K562 (cell line): ENCODE measurements at regions not wholly inside any gene's neighbourhood (a gene's known extent, or its start where the extent isn't known, plus 50 kb on each side); places are given as distances from the start of the nearest gene placed in this dataset.

Experiments used
- FOXK2 ChIP-seq, 2 experiments: fragments of 450-650 bp; IDR thresholded peaks in 1 of 2; conservative IDR thresholded peaks in 1 of 2; 2 replicates each; pipeline ENCODE4 v1.6.1; 2016; ENCODE audit warnings: low read depth in 2 of 2, mild to moderate bottlenecking in 1 of 2
- FOXM1 ChIP-seq, 2 experiments: fragments of 450-650 bp in 1 of 2; sonication (generic) in 1 of 2; formaldehyde crosslinking in 1 of 2; IDR thresholded peaks; 2 replicates each; pipeline versions ENCODE4 v1.6.1 to v1.9.0; 2017 to 2022; ENCODE audit warnings: low read depth in 2 of 2, mild to moderate bottlenecking in 2 of 2, missing genetic modification reagents in 1 of 2, moderate library complexity in 1 of 2
- HDGF ChIP-seq: fragments of 450-650 bp; IDR thresholded peaks from 2 replicates; pipeline ENCODE4 v1.6.1; 2016
- HMGN3 ChIP-seq: IDR thresholded peaks from 2 replicates; pipeline ENCODE4 v1.6.1; 2011; ENCODE audit warnings: borderline replicate concordance, low read depth, mild to moderate bottlenecking, mixed read lengths, low read length; ENCODE audit not compliant: insufficient read length; ENCODE audit errors: extremely low read depth
- NONO ChIP-seq, 2 experiments: fragments of 200-400 bp in 1 of 2; fragments of 450-650 bp in 1 of 2; formaldehyde crosslinking in 1 of 2; IDR thresholded peaks; 2 replicates each; pipeline ENCODE4 v1.6.1; 2017; ENCODE audit warnings: low read depth in 2 of 2, mild to moderate bottlenecking in 2 of 2, moderate library complexity in 2 of 2, low read length in 1 of 2
- POLR2AphosphoS5 ChIP-seq: IDR thresholded peaks from 2 replicates; pipeline ENCODE4 v1.6.1; 2011; ENCODE audit warnings: mild to moderate bottlenecking, low read depth, low read length, moderate library complexity; ENCODE audit not compliant: control insufficient read depth, insufficient read depth
- TF ChIP-seq, protein P1 (sequence below): fragments of 250-450 bp; sonication (Bioruptor Pico); IDR thresholded peaks from 2 replicates; pipeline ENCODE4 v1.4.0; 2020
- TF ChIP-seq, protein P2 (sequence below), 2 experiments: IDR thresholded peaks; 2 replicates each; pipeline ENCODE4 v1.6.1; 2011; ENCODE audit warnings: borderline replicate concordance in 1 of 2, control low read depth in 1 of 2, low read depth in 1 of 2, low read length in 1 of 2, mild to moderate bottlenecking in 1 of 2, mixed read lengths in 1 of 2, moderate library complexity in 1 of 2; ENCODE audit not compliant: insufficient read depth in 1 of 2, insufficient read length in 1 of 2, poor library complexity in 1 of 2, severe bottlenecking in 1 of 2; ENCODE audit errors: extremely low read depth in 1 of 2
- TF ChIP-seq, protein P3 (sequence below), 3 experiments: IDR thresholded peaks in 2 of 3; conservative IDR thresholded peaks in 1 of 3; 2 replicates each; pipeline ENCODE4 v1.5.1; 2011 to 2012; ENCODE audit warnings: low read length in 3 of 3, mild to moderate bottlenecking in 3 of 3, control low read depth in 2 of 3, improper control_type of control experiment in 1 of 3, inconsistent platforms in 1 of 3, low read depth in 1 of 3, mixed read lengths in 1 of 3, moderate library complexity in 1 of 3; ENCODE audit not compliant: insufficient read depth in 2 of 3

DNA sequence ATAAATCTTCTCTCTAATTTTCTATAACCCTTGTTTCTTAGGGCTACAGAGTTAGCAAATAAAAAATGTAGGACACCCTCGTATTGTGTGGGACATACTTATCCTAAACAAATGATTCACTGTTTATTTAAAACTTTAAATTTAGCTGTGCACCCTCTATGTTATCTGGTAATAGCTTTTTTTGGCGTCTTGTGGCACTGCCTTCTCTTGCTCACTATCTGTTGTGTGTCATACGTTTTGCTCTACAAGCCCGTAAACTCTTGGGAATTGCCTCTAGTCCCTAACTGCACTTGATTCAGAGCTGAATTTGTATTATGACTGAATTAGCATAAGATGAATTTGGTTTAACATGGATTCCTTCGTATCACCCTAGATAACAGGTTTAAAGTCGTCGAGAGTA lies 144.3 kb upstream of the MYOCD start:
- TF ChIP-seq FOXK2 (conservative IDR thresholded peaks at IDR 0.05 in 1 of 2, IDR thresholded peaks at IDR 0.05 in 1 of 2; ENCODE audit: low read depth in 2 of 2) (no peak), NONO (IDR thresholded peaks at IDR 0.05; ENCODE audit: low read depth in 2 of 2, low read length in 1 of 2) (no peak), HMGN3 (no peak), FOXM1 (IDR thresholded peaks at IDR 0.05; ENCODE audit: low read depth) (no peak), FOXM1 (CRISPR knock-in tag; IDR thresholded peaks at IDR 0.05; ENCODE audit: low read depth) (no peak), POLR2AphosphoS5 (no peak), HDGF (no peak)
- TF ChIP-seq, protein P1, sequence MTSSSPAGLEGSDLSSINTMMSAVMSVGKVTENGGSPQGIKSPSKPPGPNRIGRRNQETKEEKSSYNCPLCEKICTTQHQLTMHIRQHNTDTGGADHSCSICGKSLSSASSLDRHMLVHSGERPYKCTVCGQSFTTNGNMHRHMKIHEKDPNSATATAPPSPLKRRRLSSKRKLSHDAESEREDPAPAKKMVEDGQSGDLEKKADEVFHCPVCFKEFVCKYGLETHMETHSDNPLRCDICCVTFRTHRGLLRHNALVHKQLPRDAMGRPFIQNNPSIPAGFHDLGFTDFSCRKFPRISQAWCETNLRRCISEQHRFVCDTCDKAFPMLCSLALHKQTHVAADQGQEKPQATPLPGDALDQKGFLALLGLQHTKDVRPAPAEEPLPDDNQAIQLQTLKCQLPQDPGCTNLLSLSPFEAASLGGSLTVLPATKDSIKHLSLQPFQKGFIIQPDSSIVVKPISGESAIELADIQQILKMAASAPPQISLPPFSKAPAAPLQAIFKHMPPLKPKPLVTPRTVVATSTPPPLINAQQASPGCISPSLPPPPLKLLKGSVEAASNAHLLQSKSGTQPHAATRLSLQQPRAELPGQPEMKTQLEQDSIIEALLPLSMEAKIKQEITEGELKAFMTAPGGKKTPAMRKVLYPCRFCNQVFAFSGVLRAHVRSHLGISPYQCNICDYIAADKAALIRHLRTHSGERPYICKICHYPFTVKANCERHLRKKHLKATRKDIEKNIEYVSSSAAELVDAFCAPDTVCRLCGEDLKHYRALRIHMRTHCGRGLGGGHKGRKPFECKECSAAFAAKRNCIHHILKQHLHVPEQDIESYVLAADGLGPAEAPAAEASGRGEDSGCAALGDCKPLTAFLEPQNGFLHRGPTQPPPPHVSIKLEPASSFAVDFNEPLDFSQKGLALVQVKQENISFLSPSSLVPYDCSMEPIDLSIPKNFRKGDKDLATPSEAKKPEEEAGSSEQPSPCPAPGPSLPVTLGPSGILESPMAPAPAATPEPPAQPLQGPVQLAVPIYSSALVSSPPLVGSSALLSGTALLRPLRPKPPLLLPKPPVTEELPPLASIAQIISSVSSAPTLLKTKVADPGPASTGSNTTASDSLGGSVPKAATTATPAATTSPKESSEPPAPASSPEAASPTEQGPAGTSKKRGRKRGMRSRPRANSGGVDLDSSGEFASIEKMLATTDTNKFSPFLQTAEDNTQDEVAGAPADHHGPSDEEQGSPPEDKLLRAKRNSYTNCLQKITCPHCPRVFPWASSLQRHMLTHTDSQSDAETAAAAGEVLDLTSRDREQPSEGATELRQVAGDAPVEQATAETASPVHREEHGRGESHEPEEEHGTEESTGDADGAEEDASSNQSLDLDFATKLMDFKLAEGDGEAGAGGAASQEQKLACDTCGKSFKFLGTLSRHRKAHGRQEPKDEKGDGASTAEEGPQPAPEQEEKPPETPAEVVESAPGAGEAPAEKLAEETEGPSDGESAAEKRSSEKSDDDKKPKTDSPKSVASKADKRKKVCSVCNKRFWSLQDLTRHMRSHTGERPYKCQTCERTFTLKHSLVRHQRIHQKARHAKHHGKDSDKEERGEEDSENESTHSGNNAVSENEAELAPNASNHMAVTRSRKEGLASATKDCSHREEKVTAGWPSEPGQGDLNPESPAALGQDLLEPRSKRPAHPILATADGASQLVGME (CRISPR knock-in tag), result no peak
- TF ChIP-seq, protein P2, sequence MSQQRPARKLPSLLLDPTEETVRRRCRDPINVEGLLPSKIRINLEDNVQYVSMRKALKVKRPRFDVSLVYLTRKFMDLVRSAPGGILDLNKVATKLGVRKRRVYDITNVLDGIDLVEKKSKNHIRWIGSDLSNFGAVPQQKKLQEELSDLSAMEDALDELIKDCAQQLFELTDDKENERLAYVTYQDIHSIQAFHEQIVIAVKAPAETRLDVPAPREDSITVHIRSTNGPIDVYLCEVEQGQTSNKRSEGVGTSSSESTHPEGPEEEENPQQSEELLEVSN (IDR thresholded peaks at IDR 0.05; ENCODE audit: borderline replicate concordance in 1 of 2, extremely low read depth in 1 of 2, insufficient read depth in 1 of 2, insufficient read length in 1 of 2, low read depth in 1 of 2, low read length in 1 of 2, poor library complexity in 1 of 2, severe bottlenecking in 1 of 2), result no peak
- TF ChIP-seq, protein P3, sequence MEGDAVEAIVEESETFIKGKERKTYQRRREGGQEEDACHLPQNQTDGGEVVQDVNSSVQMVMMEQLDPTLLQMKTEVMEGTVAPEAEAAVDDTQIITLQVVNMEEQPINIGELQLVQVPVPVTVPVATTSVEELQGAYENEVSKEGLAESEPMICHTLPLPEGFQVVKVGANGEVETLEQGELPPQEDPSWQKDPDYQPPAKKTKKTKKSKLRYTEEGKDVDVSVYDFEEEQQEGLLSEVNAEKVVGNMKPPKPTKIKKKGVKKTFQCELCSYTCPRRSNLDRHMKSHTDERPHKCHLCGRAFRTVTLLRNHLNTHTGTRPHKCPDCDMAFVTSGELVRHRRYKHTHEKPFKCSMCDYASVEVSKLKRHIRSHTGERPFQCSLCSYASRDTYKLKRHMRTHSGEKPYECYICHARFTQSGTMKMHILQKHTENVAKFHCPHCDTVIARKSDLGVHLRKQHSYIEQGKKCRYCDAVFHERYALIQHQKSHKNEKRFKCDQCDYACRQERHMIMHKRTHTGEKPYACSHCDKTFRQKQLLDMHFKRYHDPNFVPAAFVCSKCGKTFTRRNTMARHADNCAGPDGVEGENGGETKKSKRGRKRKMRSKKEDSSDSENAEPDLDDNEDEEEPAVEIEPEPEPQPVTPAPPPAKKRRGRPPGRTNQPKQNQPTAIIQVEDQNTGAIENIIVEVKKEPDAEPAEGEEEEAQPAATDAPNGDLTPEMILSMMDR (IDR thresholded peaks at IDR 0.05 in 2 of 3, conservative IDR thresholded peaks at IDR 0.05 in 1 of 3; ENCODE audit: insufficient read depth in 2 of 3, low read depth in 1 of 3, low read length in 3 of 3), result no peak
